ENCODE measurements at regions not wholly inside any gene's neighbourhood (a gene's known extent, or its start where the extent isn't known, plus 50 kb on each side); places are given as distances from the start of the nearest gene placed in this dataset.

GRCh38 chr6:71138376-71138775 is 150.2 kb upstream of the OGFRL1 start:
- TF ChIP-seq POLR2A (IDR thresholded peaks at IDR 0.05) (no peak), CTCF (IDR thresholded peaks at IDR 0.05) (no peak)

Measured in body of pancreas (tissue), 4 donors.